GM21515 (cell line): ENCODE measurements at regions not wholly inside any gene's neighbourhood (a gene's known extent, or its start where the extent isn't known, plus 50 kb on each side); places are given as distances from the start of the nearest gene placed in this dataset.
"Not testable (repeated sequence)": the region's sequence is repeated elsewhere in the genome, so short reads cannot be mapped to it uniquely, and the experiment has no call there.

Experiments used
- ATAC-seq: cut with Tn5 transposase; IDR thresholded peaks from one replicate; pipeline ENCODE4 v1.9.1; 2021; ENCODE audit not compliant: unreplicated experiment

- ATAC-seq = no peak
Measured at GRCh38 chr1:66455446-66455845, 78.5 kb upstream of the SGIP1 start.

GRCh38 chr1:66460776-66461175 is 73.2 kb upstream of the SGIP1 start:
- ATAC-seq = no peak

- ATAC-seq = no peak
Measured at GRCh38 chr1:66462313-66462712, 71.6 kb upstream of the SGIP1 start.

GRCh38 chr1:66464351-66464750 is 69.6 kb upstream of the SGIP1 start:
- no peak for ATAC-seq

- no peak for ATAC-seq
Measured at GRCh38 chr1:66464802-66465201, 69.2 kb upstream of the SGIP1 start.

- not testable (repeated sequence) for ATAC-seq
Measured at GRCh38 chr1:66466695-66467094, 67.3 kb upstream of the SGIP1 start.

- ATAC-seq = no peak
Measured at GRCh38 chr1:66468722-66469121, 65.2 kb upstream of the SGIP1 start.

- no peak for ATAC-seq
Measured at GRCh38 chr1:66475940-66476339, 58.0 kb upstream of the SGIP1 start.

GRCh38 chr1:66476774-66477173 is 57.2 kb upstream of the SGIP1 start:
- no peak for ATAC-seq

- ATAC-seq = no peak
Measured at GRCh38 chr1:66478116-66478515, 55.8 kb upstream of the SGIP1 start.

- ATAC-seq = no peak
Measured at GRCh38 chr1:66480162-66480561, 53.8 kb upstream of the SGIP1 start.

GRCh38 chr1:66481215-66481614 is 52.7 kb upstream of the SGIP1 start:
- not testable (repeated sequence) for ATAC-seq
